Endodermal cell (in vitro differentiated cells): ENCODE measurements at regions not wholly inside any gene's neighbourhood (a gene's known extent, or its start where the extent isn't known, plus 50 kb on each side); places are given as distances from the start of the nearest gene placed in this dataset.

Experiments
- DNase-seq: peaks from one replicate; pipeline ENCODE4 v3.0.0-alpha.2; 2017
- H3K27ac ChIP-seq: 2 replicates; pipeline ENCODE4 v1.5.1; 2013; ENCODE audit warnings: mild to moderate bottlenecking, low read depth, low read length, moderate library complexity
- H3K27me3 ChIP-seq: 2 replicates; pipeline ENCODE4 v1.6.1; 2013; ENCODE audit warnings: mild to moderate bottlenecking, low read length, moderate library complexity; ENCODE audit not compliant: insufficient read depth, control insufficient read depth, poor library complexity, severe bottlenecking
- H3K36me3 ChIP-seq: 2 replicates; pipeline ENCODE4 v1.7.0; 2013; ENCODE audit warnings: mild to moderate bottlenecking, low read length, moderate library complexity; ENCODE audit not compliant: control insufficient read depth, insufficient read depth
- H3K4me1 ChIP-seq: one replicate; pipeline ENCODE4 v1.7.0; 2013; ENCODE audit warnings: low read length; ENCODE audit not compliant: control insufficient read depth, insufficient read depth
- H3K4me3 ChIP-seq: 2 replicates; pipeline ENCODE4 v1.5.1; 2013; ENCODE audit warnings: mild to moderate bottlenecking, low read length, moderate library complexity
- H3K9ac ChIP-seq: 2 replicates; pipeline ENCODE4 v1.6.1; 2013; ENCODE audit warnings: mild to moderate bottlenecking, low read length, moderate library complexity; ENCODE audit not compliant: poor library complexity, severe bottlenecking; ENCODE audit errors: extremely low read depth
- H3K9me3 ChIP-seq: 2 replicates; pipeline ENCODE4 v1.6.1; 2013; ENCODE audit warnings: mild to moderate bottlenecking, low read length, moderate library complexity; ENCODE audit not compliant: control insufficient read depth
- H3K27ac Mint-ChIP-seq: 2 replicates; pipeline ENCODE4 v1.8.0; 2020; ENCODE audit warnings: mixed read lengths
- H3K27me3 Mint-ChIP-seq: 2 replicates; pipeline ENCODE4 v1.8.0; 2021; ENCODE audit warnings: mild to moderate bottlenecking, mixed read lengths; ENCODE audit not compliant: insufficient read depth
- H3K36me3 Mint-ChIP-seq: 2 replicates; pipeline ENCODE4 v1.8.0; 2020; ENCODE audit warnings: low read depth, mixed read lengths
- H3K4me1 Mint-ChIP-seq: 2 replicates; pipeline ENCODE4 v1.8.0; 2020; ENCODE audit warnings: mixed read lengths
- H3K4me3 Mint-ChIP-seq: 2 replicates; pipeline ENCODE4 v1.8.0; 2020; ENCODE audit warnings: mild to moderate bottlenecking, moderate library complexity, mixed read lengths
- H3K9me3 Mint-ChIP-seq: 2 replicates; pipeline ENCODE4 v1.8.0; 2020; ENCODE audit warnings: mild to moderate bottlenecking, mixed read lengths
- CTCF ChIP-seq: fragments of 200-600 bp; sonication (generic); conservative IDR thresholded peaks from 2 replicates; pipeline ENCODE4 v1.5.0; 2021; ENCODE audit warnings: antibody characterized with exemption, mild to moderate bottlenecking
- WGBS, 2 experiments: methylation state at CpG; one replicate each; pipeline versions ENCODE4 v1.1.5 to v1.1.7; 2013; ENCODE audit warnings: missing lambda C conversion rate in 2 of 2, mixed read lengths in 1 of 2; ENCODE audit not compliant: insufficient coverage in 1 of 2, insufficient read length in 1 of 2; 5-methylcytosine and 5-hydroxymethylcytosine counted together

GRCh38 chr2:226450141-226450540 lies 349.5 kb downstream of the IRS1 start:
- no peak for DNase-seq
- Mint-ChIP-seq H3K27ac (no peak overlapping the region), H3K27me3 (no peaks in the 10 kb centered on the region), H3K4me3 (no peak overlapping the region), H3K4me1 (peaks cover 5% of the 10 kb centered on the region), H3K9me3 (peaks cover 19% of the 10 kb centered on the region), H3K36me3 (no peaks in the 10 kb centered on the region)
- TF ChIP-seq CTCF, result no peak
- Histone ChIP-seq H3K4me3 (no peak overlapping the region), H3K36me3 (no peaks in the 10 kb centered on the region), H3K4me1 (no peaks in the 10 kb centered on the region), H3K9ac (no peak overlapping the region), H3K9me3 (peaks cover 18% of the 10 kb centered on the region), H3K27ac (no peak overlapping the region), H3K27me3 (no peaks in the 10 kb centered on the region)
- WGBS, 2 experiments, result 87 to 92% methylated on average over 2 to 6 of the region's 6 CpGs

GRCh38 chr2:226447338-226448300 lies 352.0 kb downstream of the IRS1 start:
- Mint-ChIP-seq H3K27me3 (no peaks in the 10 kb centered on the region), H3K4me1 (peaks cover 5% of the 10 kb centered on the region), H3K9me3 (peaks cover 7% of the 10 kb centered on the region), H3K36me3 (no peaks in the 10 kb centered on the region), H3K4me3 (no peak overlapping the region), H3K27ac (no peak overlapping the region)
- no peak overlapping the region for H3K27ac ChIP-seq
- no peaks in the 10 kb centered on the region for H3K4me1 ChIP-seq
- TF ChIP-seq CTCF, result no peak
- H3K9me3 ChIP-seq, result peaks cover 9% of the 10 kb centered on the region
- no peak for DNase-seq
- H3K9ac ChIP-seq, result no peak overlapping the region
- H3K27me3 ChIP-seq, result no peaks in the 10 kb centered on the region
- no peak overlapping the region for H3K4me3 ChIP-seq
- H3K36me3 ChIP-seq, result no peaks in the 10 kb centered on the region
- WGBS, 2 experiments, result 91 to 100% methylated on average over 4 to 5 of the region's 5 CpGs

GRCh38 chr2:226446406-226447001 lies 353.1 kb downstream of the IRS1 start:
- Histone ChIP-seq H3K27ac (no peak overlapping the region), H3K4me3 (no peak overlapping the region), H3K9ac (no peak overlapping the region), H3K4me1 (no peaks in the 10 kb centered on the region), H3K27me3 (no peaks in the 10 kb centered on the region), H3K9me3 (peaks cover under 1% of the 10 kb centered on the region), H3K36me3 (no peaks in the 10 kb centered on the region)
- H3K27me3 Mint-ChIP-seq, result no peaks in the 10 kb centered on the region
- no peak for TF ChIP-seq CTCF
- peaks cover 3% of the 10 kb centered on the region for H3K4me1 Mint-ChIP-seq
- H3K9me3 Mint-ChIP-seq, result peaks cover 1% of the 10 kb centered on the region
- no peak overlapping the region for H3K4me3 Mint-ChIP-seq
- no peak for DNase-seq
- no peak overlapping the region for H3K27ac Mint-ChIP-seq
- no peaks in the 10 kb centered on the region for H3K36me3 Mint-ChIP-seq
- WGBS, 2 experiments, result 71 to 76% methylated on average over 2 to 3 of the region's 3 CpGs
